HepG2 (cell line): ENCODE measurements at regions not wholly inside any gene's neighbourhood (a gene's known extent, or its start where the extent isn't known, plus 50 kb on each side); places are given as distances from the start of the nearest gene placed in this dataset.

Experiments used
- ATAC-seq: fragments of 200-7000 bp; cut with Tn5 transposase; 3 replicates; pipeline ENCODE4 v1.9.1; 2020; ENCODE audit warnings: mild to moderate bottlenecking, moderate library complexity
- BruUV-seq: library from RNA; stranded (reverse); fragments of 400-500 nt; replicated peaks from 2 replicates; lab custom pipeline; 2021; lab: Mats Ljungman, UMichigan
- CTCF ChIA-PET: fragments of 300-600 bp; formaldehyde crosslinking; extraction: SDS; loops from one replicate; lab custom pipeline; 2021; ENCODE audit warnings: low total read pairs, inconsistent platforms, low intra/inter-chr PET ratio; lab: Yijun Ruan, JAX
- POLR2A ChIA-PET: fragments of 350-600 bp; sonication (Branson Sonifier 250); formaldehyde crosslinking; loops from one replicate; lab custom pipeline; 2020; ENCODE audit warnings: antibody characterized with exemption, inconsistent platforms; lab: Yijun Ruan, JAX
- DNase-seq: peaks from one replicate; pipeline ENCODE4 v3.0.0-alpha.2; 2015; ENCODE audit warnings: low spot score
- FAIRE-seq: peaks from 3 replicates; lab custom pipeline; 2011; peaks lifted over from hg19 to GRCh38; lab: Jason Lieb, UNC
- H2AFZ ChIP-seq: one replicate; pipeline ENCODE4 v1.6.1; 2011; ENCODE audit warnings: low read length, inconsistent platforms
- H3K27ac ChIP-seq: fragments of 300-600 bp; 3 replicates; pipeline ENCODE4 v1.8.0; 2011; ENCODE audit warnings: mixed run types, mild to moderate bottlenecking, mixed read lengths, low read length, inconsistent platforms; ENCODE audit not compliant: insufficient read depth; ENCODE audit errors: extremely low read length
- H3K27me3 ChIP-seq, 2 experiments: fragments of 200-600 bp in 1 of 2; 2 replicates in 1 of 2; 3 replicates in 1 of 2; pipeline versions ENCODE4 v1.6.0 to v1.8.0; 2011; ENCODE audit warnings: low read length in 2 of 2, mild to moderate bottlenecking in 2 of 2, moderate library complexity in 2 of 2, inconsistent platforms in 1 of 2; ENCODE audit not compliant: insufficient read depth in 2 of 2, control insufficient read depth in 1 of 2
- H3K36me3 ChIP-seq, 2 experiments: fragments of 200-600 bp in 1 of 2; replicated peaks in 1 of 2; 2 replicates in 1 of 2; 3 replicates in 1 of 2; pipeline versions ENCODE4 v1.5.1 to v1.8.0; 2011; ENCODE audit warnings: low read length in 2 of 2, inconsistent platforms in 1 of 2; ENCODE audit not compliant: insufficient read depth in 2 of 2, control insufficient read depth in 1 of 2
- H3K4me1 ChIP-seq: 2 replicates; pipeline ENCODE4 v1.5.1; 2012; ENCODE audit warnings: low read length, inconsistent platforms; ENCODE audit not compliant: insufficient read depth
- H3K4me2 ChIP-seq: 2 replicates; pipeline ENCODE4 v1.6.0; 2011; ENCODE audit warnings: low read depth, low read length, inconsistent platforms
- H3K4me3 ChIP-seq, 3 experiments: fragments of 200-600 bp in 1 of 3; sonication (generic), shearing (Covaris generic) in 1 of 3; replicated peaks in 1 of 3; 2 replicates each; pipeline ENCODE4 v1.5.1; 2011 to 2016; ENCODE audit warnings: low read length in 3 of 3, inconsistent platforms in 2 of 3, low read depth in 2 of 3, mild to moderate bottlenecking in 2 of 3, control low read depth in 1 of 3, mixed read lengths in 1 of 3; ENCODE audit not compliant: insufficient read depth in 1 of 3
- H3K79me2 ChIP-seq: one replicate; pipeline ENCODE4 v1.6.1; 2011; ENCODE audit warnings: low read length, inconsistent platforms; ENCODE audit not compliant: insufficient read depth
- H3K9ac ChIP-seq: 2 replicates; pipeline ENCODE4 v1.6.0; 2011; ENCODE audit warnings: mild to moderate bottlenecking, low read depth, low read length, inconsistent platforms; ENCODE audit not compliant: insufficient read depth
- H3K9me3 ChIP-seq: 2 replicates; pipeline ENCODE4 v1.5.1; 2012; ENCODE audit warnings: mild to moderate bottlenecking, low read length
- H4K20me1 ChIP-seq: 2 replicates; pipeline ENCODE4 v1.6.0; 2011; ENCODE audit warnings: inconsistent platforms, mild to moderate bottlenecking, low read length, moderate library complexity; ENCODE audit not compliant: insufficient read depth
- CAMTA2 ChIP-seq: sonication (generic); formaldehyde crosslinking; IDR thresholded peaks from 2 replicates; pipeline ENCODE4 v1.4.0; 2020; ENCODE audit warnings: mild to moderate bottlenecking, missing genetic modification reagents, borderline replicate concordance
- CENPT ChIP-seq: sonication (generic); formaldehyde crosslinking; IDR thresholded peaks from 2 replicates; pipeline ENCODE4 v1.8.0; 2022; ENCODE audit warnings: low read depth, mild to moderate bottlenecking, moderate library complexity, missing genetic modification reagents
- FOXK1 ChIP-seq: sonication (generic); formaldehyde crosslinking; IDR thresholded peaks from 2 replicates; pipeline ENCODE4 v1.4.0; 2020; ENCODE audit warnings: low read depth, missing genetic modification reagents, borderline replicate concordance
- GATAD2A ChIP-seq: IDR thresholded peaks from 2 replicates; pipeline ENCODE4 v1.6.1; 2016
- JUNB ChIP-seq: sonication (generic); formaldehyde crosslinking; IDR thresholded peaks from 2 replicates; pipeline ENCODE4 v1.8.0; 2022; ENCODE audit warnings: missing genetic modification reagents, mild to moderate bottlenecking, borderline replicate concordance
- KDM2A ChIP-seq: sonication (generic); formaldehyde crosslinking; IDR thresholded peaks from 2 replicates; pipeline ENCODE4 v1.4.0; 2020; ENCODE audit warnings: low read depth, missing genetic modification reagents, borderline replicate concordance
- KLF9 ChIP-seq: IDR thresholded peaks from 2 replicates; pipeline ENCODE4 v1.6.1; 2016; ENCODE audit warnings: low read depth
- MTERF4 ChIP-seq: sonication (generic); formaldehyde crosslinking; IDR thresholded peaks from 2 replicates; pipeline ENCODE4 v1.8.0; 2023; ENCODE audit warnings: mild to moderate bottlenecking, missing genetic modification reagents
- RAD51 ChIP-seq: fragments of 450-650 bp; IDR thresholded peaks from 2 replicates; pipeline ENCODE4 v1.6.1; 2016; ENCODE audit warnings: borderline replicate concordance
- ZNF138 ChIP-seq: sonication (generic); formaldehyde crosslinking; IDR thresholded peaks from 2 replicates; pipeline ENCODE4 v1.5.0; 2020; ENCODE audit warnings: mild to moderate bottlenecking, low read depth, missing genetic modification reagents
- ZNF350 ChIP-seq: sonication (generic); formaldehyde crosslinking; IDR thresholded peaks from 2 replicates; pipeline ENCODE4 v1.4.0; 2020; ENCODE audit warnings: mild to moderate bottlenecking, low read depth, missing genetic modification reagents, borderline replicate concordance
- ZNF598 ChIP-seq: sonication (generic); formaldehyde crosslinking; IDR thresholded peaks from 2 replicates; pipeline ENCODE4 v1.5.1; 2020; ENCODE audit warnings: mild to moderate bottlenecking, missing genetic modification reagents, borderline replicate concordance
- WGBS: methylation state at CpG from one replicate; pipeline ENCODE4 v1.1.6; 2017; ENCODE audit warnings: low lambda C conversion rate; 5-methylcytosine and 5-hydroxymethylcytosine counted together
- in situ Hi-C: cut with HindIII; loops from 2 replicates; pipeline ENCODE4 v1.10.0; 2017; ENCODE audit warnings: low pct_unique_long_range_greater_than_20kb; ENCODE audit not compliant: extremely low pct_ligation_motif_present
- intact Hi-C: fragments of 100-400 bp; cut with micrococcal nuclease; formaldehyde crosslinking; loops from one replicate; pipeline ENCODE4 v1.10.0; 2022; ENCODE audit not compliant: unreplicated experiment
- TF ChIP-seq, protein P1 (sequence below): sonication (generic); formaldehyde crosslinking; IDR thresholded peaks from 2 replicates; pipeline ENCODE4 v1.4.0; 2020; ENCODE audit warnings: missing genetic modification reagents
- TF ChIP-seq, protein P2 (sequence below): sonication (generic); formaldehyde crosslinking; IDR thresholded peaks from 2 replicates; pipeline ENCODE4 v1.5.0; 2020; ENCODE audit warnings: mild to moderate bottlenecking, missing genetic modification reagents
- TF ChIP-seq, protein P3 (sequence below): sonication (generic); formaldehyde crosslinking; IDR thresholded peaks from 2 replicates; pipeline ENCODE4 v1.4.0; 2020; ENCODE audit warnings: mild to moderate bottlenecking, missing genetic modification reagents

GRCh38 chrX:140297273-140297672 is 207.6 kb downstream of the SOX3 start:
- Histone ChIP-seq H3K9me3 (no peaks in the 10 kb centered on the region), H4K20me1 (no peaks in the 10 kb centered on the region), H2AFZ (no peak overlapping the region), H3K36me3 (no peaks in the 10 kb centered on the region), H3K4me2 (no peak overlapping the region), H3K27ac (no peak overlapping the region), H3K4me1 (no peaks in the 10 kb centered on the region), H3K79me2 (no peaks in the 10 kb centered on the region), H3K4me3 (no peak overlapping the region), H3K27me3 (no peaks in the 10 kb centered on the region), H3K9ac (no peak overlapping the region)
- TF ChIP-seq JUNB (no peak), KDM2A (CRISPR knock-in tag) (no peak), CENPT (CRISPR knock-in tag) (no peak), MTERF4 (CRISPR knock-in tag) (no peak), ZNF138 (no peak), ZNF598 (CRISPR knock-in tag) (no peak), FOXK1 (CRISPR knock-in tag) (no peak), CAMTA2 (CRISPR knock-in tag) (no peak), GATAD2A (CRISPR knock-in tag) (no peak), KLF9 (CRISPR knock-in tag) (no peak), RAD51 (no peak), ZNF350 (CRISPR knock-in tag) (no peak)
- TF ChIP-seq, protein P1, sequence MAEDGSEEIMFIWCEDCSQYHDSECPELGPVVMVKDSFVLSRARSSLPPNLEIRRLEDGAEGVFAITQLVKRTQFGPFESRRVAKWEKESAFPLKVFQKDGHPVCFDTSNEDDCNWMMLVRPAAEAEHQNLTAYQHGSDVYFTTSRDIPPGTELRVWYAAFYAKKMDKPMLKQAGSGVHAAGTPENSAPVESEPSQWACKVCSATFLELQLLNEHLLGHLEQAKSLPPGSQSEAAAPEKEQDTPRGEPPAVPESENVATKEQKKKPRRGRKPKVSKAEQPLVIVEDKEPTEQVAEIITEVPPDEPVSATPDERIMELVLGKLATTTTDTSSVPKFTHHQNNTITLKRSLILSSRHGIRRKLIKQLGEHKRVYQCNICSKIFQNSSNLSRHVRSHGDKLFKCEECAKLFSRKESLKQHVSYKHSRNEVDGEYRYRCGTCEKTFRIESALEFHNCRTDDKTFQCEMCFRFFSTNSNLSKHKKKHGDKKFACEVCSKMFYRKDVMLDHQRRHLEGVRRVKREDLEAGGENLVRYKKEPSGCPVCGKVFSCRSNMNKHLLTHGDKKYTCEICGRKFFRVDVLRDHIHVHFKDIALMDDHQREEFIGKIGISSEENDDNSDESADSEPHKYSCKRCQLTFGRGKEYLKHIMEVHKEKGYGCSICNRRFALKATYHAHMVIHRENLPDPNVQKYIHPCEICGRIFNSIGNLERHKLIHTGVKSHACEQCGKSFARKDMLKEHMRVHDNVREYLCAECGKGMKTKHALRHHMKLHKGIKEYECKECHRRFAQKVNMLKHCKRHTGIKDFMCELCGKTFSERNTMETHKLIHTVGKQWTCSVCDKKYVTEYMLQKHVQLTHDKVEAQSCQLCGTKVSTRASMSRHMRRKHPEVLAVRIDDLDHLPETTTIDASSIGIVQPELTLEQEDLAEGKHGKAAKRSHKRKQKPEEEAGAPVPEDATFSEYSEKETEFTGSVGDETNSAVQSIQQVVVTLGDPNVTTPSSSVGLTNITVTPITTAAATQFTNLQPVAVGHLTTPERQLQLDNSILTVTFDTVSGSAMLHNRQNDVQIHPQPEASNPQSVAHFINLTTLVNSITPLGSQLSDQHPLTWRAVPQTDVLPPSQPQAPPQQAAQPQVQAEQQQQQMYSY (CRISPR knock-in tag) = no peak
- TF ChIP-seq, protein P2, sequence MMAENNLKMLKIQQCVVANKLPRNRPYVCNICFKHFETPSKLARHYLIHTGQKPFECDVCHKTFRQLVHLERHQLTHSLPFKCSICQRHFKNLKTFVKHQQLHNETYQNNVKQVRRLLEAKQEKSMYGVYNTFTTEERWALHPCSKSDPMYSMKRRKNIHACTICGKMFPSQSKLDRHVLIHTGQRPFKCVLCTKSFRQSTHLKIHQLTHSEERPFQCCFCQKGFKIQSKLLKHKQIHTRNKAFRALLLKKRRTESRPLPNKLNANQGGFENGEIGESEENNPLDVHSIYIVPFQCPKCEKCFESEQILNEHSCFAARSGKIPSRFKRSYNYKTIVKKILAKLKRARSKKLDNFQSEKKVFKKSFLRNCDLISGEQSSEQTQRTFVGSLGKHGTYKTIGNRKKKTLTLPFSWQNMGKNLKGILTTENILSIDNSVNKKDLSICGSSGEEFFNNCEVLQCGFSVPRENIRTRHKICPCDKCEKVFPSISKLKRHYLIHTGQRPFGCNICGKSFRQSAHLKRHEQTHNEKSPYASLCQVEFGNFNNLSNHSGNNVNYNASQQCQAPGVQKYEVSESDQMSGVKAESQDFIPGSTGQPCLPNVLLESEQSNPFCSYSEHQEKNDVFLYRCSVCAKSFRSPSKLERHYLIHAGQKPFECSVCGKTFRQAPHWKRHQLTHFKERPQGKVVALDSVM (CRISPR knock-in tag) = no peak
- TF ChIP-seq, protein P3, sequence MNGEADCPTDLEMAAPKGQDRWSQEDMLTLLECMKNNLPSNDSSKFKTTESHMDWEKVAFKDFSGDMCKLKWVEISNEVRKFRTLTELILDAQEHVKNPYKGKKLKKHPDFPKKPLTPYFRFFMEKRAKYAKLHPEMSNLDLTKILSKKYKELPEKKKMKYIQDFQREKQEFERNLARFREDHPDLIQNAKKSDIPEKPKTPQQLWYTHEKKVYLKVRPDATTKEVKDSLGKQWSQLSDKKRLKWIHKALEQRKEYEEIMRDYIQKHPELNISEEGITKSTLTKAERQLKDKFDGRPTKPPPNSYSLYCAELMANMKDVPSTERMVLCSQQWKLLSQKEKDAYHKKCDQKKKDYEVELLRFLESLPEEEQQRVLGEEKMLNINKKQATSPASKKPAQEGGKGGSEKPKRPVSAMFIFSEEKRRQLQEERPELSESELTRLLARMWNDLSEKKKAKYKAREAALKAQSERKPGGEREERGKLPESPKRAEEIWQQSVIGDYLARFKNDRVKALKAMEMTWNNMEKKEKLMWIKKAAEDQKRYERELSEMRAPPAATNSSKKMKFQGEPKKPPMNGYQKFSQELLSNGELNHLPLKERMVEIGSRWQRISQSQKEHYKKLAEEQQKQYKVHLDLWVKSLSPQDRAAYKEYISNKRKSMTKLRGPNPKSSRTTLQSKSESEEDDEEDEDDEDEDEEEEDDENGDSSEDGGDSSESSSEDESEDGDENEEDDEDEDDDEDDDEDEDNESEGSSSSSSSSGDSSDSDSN (CRISPR knock-in tag) = no peak
- POLR2A ChIA-PET = no interaction called here
- CTCF ChIA-PET = no interaction called here
- in situ Hi-C loops = no loop called here
- no peak for DNase-seq
- no peak for FAIRE-seq
- WGBS = 14% methylated on average over 1 of the region's 1 CpG
- ATAC-seq = no peak
- intact Hi-C loops = no loop called here
- BruUV-seq = no TSS peak
